ENCODE measurements at regions not wholly inside any gene's neighbourhood (a gene's known extent, or its start where the extent isn't known, plus 50 kb on each side); places are given as distances from the start of the nearest gene placed in this dataset.

- TF ChIP-seq CTCF (IDR thresholded peaks at IDR 0.05) (no peak), REST (IDR thresholded peaks at IDR 0.05; ENCODE audit: insufficient read depth in 1 of 2, low read depth in 2 of 2, low read length in 1 of 2) (no peak), SIN3A (IDR thresholded peaks at IDR 0.05; ENCODE audit: borderline replicate concordance, insufficient read depth, low read depth, low read length) (no peak), TCF7L2 (IDR thresholded peaks at IDR 0.05; ENCODE audit: low read depth, low read length) (no peak), POLR2AphosphoS5 (IDR thresholded peaks at IDR 0.05; ENCODE audit: low read depth, low read length) (no peak)
These were observed 729.0 kb downstream of the FGF9 start for GRCh38 chr13:22399801-22400420.
